ENCODE measurements at regions not wholly inside any gene's neighbourhood (a gene's known extent, or its start where the extent isn't known, plus 50 kb on each side); places are given as distances from the start of the nearest gene placed in this dataset.

- no peak for TF ChIP-seq CTCF (IDR thresholded peaks at IDR 0.05)
- TF ChIP-seq POLR2A (IDR thresholded peaks at IDR 0.05), result no peak
These were observed 359.9 kb downstream of the CASP12 start for GRCh38 chr11:104538313-104538712.
